Kidney glomerular epithelial cell (primary cell): ENCODE measurements at regions not wholly inside any gene's neighbourhood (a gene's known extent, or its start where the extent isn't known, plus 50 kb on each side); places are given as distances from the start of the nearest gene placed in this dataset.
"Not testable (repeated sequence)": the region's sequence is repeated elsewhere in the genome, so short reads cannot be mapped to it uniquely, and the experiment has no call there.

Experiments used
- DNase-seq: peaks from one replicate; lab custom pipeline; 2025; lab: John Stamatoyannopoulos, UW

DNA sequence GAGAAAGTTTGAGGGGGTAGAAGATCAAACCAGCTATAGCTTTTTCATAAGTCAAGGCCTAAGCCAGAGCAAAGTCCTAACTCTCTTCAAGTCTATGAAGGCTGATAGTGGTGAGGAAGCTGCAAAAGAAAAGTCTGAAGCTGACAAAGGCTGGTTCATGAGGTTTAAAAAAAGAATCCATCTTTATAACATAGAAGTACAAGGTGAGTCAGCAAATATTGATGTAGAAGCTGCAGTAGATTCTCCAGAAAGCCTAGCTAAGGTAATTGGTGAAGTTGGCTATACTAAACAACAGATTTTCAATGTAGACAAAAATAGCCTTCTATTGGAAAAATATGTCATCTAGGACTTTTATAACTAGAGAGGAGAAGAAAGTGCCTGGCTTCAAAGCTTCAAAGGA, 141.4 kb upstream of the ZNF521 start:
- no peak for DNase-seq

DNA sequence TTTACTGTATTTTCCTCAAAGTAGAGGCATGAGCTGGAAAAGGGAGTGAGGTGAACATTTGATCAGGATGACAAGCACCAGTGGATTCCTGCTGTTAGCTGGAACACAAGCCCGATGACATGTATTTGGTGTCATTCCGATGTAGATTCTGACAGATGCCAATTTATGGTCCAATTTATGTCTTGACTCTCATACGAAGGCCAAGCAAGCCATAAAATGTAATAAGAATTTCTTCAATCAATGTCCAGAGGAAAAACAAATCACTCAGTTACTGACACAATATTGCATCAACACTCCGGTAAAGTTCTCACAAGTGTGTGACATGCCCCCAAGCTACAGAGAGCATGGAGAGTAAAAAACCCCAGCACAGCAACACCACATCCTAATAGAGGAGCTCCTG, 138.3 kb upstream of the ZNF521 start:
- DNase-seq = no peak

DNA sequence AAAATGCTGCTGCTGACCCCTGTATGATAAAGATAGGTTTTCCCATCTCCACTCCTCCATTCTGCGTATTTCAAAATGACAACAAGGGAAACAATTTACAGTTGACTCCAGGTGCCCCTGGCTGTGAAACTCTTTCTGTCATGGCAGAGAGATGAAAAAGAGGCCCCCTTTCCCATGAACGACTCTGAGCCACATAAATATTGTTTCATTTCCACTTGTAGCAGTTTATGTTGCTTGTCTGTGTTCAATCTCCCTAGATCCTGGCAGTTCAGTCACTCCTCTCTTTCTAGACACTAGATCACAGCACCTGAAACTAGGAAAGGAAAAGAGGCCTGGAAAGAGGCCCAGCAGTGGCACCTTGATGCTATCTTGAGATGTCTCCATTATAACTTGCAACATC, 121.0 kb upstream of the ZNF521 start:
- no peak for DNase-seq

DNA sequence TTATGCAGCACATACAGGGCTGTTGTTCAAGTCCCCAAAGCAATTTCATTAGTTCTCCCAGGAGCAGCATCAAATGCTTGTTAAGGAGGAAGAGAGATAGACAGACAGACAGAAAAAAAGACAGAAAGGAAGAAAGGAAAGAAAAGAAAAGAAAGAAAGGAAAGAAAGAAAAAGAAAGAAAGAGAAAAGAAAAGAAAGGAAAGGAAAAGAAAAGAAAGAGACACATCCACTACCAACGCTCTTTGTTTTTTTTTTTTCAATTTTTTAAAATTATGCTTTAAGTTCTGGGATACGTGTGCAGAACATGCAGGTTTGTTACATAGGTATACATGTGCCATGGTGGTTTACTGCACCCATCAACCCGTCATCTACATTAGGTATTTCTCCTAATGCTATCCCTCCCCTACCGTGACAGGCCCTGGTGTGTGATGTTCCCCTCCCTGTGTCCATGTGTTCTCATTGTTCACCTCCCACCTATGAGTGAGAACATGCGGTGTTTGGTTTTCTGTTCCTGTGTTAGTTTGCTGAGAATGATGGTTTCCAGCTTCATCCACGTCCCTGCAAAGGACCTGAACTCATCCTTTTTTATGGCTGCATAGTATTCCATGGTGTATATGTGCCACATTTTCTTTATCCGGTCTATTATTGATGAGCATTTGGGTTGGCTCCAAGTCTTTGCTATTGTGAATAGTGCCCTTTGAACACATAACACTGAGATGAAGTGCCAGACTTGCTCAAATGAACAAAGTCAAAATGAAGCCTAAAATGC, 119.0 kb upstream of the ZNF521 start:
- not testable (repeated sequence) for DNase-seq

DNA sequence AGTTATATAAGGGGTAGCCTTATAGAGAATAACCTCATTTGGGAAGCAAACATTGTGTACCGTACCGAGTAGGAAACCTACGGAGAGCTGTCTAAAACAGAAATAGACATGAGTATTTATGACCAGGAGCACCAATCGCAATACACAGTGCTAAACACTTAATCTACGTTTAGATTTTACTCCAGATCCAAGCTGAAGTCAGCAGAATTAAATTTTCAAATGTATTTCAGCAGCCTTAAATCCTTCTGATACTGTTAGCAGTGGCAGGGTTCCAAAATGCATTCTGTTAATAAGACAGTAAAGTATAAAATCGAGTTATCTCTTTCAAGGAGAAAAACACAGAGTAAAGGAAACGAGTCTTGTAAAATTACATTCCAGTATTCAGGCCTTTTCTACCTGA, 118.1 kb upstream of the ZNF521 start:
- DNase-seq = no peak

DNA sequence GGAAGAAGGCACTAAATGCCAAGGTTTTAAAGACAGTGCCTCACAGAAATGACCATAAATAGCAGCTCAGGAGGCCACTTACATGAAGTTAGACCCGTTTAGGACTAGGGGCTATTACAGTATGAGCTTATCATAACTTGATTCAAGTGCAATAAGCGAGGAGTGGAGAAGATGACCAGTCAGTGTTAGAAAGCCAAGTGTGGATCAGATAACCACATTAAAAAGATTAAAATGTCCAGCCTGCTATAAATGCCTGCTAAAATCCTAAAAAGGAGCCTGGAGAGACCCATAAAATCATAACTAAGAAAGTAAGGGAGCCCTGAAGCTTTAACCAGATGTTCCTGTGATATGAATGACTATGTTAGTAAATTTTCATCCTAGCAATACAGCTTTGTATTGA, 117.5 kb upstream of the ZNF521 start:
- no peak for DNase-seq

DNA sequence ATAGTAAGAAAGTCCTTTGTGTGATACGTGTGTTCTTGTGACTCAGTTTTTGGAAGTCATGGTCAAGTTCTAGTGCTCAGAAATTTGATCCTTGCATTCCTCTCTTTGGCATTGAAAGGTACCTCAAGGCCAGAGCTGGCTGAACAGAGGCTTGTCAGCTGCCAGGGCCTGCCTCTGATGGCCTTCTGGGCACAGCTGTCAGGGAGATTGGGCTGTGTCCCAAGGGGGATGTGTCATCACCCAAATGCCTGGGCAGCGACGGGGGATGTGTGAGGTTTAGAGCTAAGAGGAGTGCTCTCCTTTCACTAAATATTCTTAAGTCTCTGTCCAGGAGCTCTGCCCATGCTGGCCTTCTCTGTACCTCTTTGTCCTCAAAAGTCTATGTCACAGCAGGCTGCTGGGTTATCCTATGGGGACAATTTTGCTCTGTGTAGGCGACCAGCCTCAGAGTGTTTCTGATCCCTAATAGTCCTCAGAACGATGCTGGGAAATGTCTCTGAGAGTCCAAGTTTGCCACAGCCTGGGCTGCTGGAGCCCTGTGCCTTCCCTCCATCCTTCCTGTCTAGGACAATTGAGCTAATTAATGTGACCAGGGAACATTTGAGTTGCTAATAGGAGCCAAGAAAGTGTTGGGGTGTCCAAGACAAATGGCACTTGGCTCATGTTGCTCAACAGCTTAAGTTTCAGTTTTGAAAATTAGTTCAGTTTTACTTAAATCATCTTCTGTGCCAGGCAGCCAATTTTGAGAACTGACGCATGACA, 115.4 kb upstream of the ZNF521 start:
- no peak for DNase-seq

DNA sequence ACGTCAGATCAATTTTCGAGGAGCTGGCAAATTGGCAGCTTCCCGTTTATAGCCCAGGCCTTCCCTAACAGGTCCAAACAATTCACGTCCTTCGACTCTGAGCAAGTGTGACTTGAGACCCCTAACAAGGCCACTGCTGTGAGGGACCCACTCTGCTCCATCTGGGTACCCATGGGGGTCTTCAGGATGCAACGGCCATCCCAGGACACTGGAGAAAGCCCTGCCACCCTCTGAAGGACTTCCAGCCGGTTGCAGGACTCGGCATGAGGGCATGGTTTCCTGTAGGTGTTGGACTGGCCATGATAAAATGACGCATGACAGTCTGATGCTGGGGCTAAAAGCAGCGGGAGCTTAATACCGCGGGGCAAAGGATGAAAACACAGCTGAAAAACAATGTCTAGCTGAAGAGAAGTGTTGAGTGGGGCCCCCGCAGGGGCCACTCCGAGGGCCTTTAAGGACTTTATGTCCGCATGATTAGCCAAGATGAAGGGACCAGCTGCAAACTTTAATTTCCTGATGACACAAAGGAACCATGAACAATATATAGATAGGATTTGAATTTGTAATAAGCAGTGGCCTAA, 113.3 kb upstream of the ZNF521 start:
- DNase-seq = no peak

DNA sequence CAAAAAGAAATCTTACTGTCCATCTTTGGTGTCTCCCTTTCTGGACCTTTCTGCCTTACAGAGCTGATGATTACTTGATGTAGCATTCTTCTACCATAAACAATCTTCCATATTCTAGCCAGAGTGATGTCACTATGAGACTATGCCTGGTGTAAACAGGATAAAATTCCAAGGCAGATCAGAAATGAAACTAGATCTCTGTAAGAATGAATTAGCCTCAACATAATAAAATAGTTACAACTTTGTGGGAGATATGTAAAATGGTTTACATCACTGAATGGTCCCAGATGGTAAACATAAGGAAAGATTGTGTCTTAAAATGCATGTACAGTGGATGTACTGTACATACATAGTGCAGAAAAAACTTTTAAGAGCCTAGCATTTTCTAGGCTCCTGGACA, 112.3 kb upstream of the ZNF521 start:
- DNase-seq = no peak

DNA sequence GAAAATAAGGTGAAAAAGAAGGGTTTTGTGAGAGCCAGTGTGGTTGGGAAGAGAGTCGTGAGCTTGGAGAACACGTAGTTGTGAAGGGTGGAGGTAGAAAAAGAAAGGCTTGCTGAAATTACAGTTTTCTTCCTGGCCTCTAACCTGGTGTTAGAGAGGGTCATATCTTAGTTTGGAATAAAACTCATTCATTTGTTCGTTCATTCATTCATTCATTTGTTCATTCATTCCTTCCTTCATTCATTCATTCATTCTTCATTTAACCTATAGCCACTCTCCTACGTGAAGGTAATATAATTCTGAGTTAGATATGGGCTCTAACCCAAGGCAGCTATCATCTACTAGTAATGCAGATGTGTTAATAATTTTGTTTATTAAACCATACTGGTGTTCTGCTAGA, 111.8 kb upstream of the ZNF521 start:
- DNase-seq = no peak

DNA sequence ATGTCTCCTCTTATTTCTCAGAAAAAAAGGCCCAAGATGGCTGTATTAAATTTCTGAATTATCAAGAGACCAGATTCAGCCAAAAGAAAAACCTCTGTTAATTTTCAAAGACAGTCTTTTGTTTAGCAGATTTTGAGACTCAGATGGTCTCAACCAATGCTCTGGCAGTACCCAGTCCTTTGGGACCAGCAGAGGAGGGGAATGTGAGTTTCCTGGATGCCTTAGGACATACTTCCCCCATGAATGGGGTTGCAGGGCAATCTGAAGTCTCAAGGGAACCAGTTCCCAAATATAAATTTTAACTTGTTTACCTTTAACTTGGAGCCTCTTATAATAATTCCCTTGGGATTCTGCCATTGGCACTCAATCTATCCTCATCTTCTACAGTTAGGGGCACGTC, 107.8 kb upstream of the ZNF521 start:
- DNase-seq = no peak

DNA sequence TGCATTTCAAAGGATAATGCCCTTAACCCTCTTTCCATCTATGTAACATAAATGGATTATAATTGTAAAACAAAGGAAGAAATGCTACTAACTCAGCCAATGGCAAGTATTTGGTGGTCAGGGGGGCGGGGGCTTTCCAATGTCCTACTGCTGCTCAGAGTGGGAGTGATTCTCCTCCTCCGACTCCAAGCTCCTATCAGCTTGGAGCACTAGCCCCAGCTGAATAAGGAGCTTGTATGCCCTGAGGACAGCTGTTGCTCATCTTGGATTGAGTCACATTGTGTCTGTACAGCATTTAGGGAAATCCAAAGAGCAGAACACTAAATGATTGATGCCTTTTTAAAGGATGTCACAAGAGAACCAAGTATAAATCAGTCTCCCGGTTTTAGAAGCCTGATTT, 105.6 kb upstream of the ZNF521 start:
- DNase-seq = no peak

DNA sequence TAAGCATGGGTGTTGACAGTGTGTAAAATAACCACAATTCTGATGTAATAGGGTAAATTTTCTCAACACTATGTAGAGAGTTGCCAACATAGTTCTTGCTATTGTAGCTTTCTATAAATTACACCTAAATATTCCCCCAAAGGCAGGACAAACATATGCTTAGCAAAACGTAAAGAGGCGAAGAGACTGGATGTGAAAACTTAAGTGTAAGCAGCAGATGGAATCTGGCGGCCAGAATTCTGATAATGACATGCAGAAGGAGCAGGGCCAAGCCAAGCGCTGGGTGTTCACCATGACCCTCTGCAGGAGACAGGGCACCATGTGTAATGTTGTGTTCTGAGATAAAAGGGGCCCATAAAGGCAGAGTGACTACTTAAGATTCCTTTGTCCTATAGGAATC, 105.2 kb upstream of the ZNF521 start:
- DNase-seq = no peak

DNA sequence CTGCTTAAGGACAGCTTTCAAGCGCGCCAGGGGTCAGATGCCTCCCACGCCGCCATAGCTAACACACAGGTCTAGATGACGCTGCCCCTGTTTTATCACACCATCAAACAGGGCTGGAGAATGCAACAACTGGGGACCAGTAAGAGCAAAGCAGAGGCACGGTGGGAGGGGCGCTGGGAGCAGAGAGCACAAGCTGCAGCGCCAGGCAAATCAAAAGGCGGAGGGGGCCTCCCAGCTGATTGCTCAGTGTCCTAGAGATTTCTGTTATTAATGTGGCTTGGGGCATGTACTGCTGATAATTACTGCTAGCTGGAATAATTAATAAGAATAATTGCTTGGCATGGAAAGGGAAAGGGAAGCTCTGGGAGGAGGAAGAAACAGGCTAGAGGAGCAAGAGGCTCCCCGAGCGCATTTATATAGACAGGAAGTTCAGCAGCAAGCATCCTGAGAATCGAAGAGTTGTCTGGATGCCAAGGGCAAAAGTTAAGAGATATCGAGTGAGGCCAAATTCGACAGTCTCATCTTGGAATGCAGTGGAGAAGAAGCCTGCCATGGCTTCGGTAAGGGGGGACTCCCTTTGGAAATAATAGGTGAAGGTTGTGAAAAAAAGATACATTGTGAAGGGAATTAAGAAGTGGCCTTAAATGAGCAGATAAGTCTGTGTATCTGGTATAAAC, 104.5 kb upstream of the ZNF521 start:
- no peak for DNase-seq

DNA sequence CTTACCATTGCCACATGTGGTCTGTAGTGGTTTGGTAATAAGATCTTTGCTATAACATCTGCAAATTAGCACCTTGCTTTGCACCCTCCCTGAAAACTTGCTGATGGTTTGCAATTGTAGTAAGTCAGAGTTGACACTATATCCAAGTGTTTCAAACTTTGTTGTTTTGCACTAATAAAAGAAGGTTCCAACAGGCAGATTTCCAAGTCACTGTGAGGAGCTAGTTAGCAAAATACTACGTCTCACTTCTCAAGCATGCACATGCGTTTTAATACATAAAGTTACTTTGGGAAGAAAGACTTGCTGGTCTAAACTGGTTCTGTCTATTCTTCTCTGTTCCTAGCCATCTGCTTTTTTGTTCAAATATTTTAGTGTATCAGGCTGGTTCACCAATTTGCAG, 103.7 kb upstream of the ZNF521 start:
- no peak for DNase-seq

DNA sequence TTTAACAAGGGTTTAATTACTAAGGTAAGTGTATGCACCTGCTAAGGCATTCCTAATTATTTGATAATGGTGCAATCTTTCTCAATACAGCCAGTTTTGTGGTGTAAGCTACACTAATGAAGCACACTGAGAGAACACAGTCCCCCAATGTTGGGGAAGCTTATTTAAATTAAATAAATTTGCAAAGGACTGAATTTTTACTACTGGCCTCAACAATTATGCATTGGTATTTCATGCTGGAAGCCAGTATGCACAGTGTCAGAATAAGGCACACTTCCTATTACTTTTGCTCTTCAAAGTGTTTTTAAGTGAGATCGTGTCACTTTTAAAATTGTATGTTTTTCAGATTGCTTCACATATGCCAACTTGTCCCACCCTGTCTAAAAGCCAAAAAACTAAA, 103.2 kb upstream of the ZNF521 start:
- DNase-seq = no peak

DNA sequence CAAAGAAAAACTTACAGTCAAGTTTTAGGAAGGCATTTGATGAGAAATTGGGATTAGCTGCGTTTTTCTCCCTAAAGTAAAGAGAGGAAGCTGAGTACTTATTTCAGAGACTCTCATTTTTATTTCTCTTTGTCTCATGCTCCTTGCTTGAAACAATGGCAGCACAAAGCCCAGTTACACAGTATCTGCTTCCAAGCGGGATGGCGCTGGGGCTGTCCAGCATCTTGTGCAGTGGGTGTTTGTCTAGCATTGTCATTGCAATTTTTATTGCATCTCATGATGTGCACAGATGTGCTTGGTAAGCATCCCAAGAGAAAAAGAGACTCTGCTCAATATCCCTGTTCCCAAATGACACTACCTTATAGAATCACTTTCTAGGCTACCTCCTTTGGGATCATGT, 102.8 kb upstream of the ZNF521 start:
- no peak for DNase-seq

DNA sequence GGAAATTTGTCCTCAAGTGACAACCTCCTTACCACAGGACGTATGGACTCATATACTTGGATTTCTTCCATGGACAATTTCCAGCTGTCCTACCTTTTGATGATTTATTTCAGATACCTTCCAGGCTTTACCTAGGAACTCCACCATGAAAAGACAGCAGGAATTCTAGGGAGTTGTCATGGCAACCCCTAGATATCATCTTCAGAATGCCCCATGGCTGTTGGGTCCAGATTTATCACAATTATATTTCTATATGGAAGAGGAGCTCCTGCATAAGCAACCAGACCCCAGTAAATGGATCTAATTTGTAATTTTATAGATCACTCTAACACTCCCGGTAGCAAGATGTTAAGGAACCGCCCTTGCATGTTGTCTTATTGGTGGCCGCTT, 102.3 kb upstream of the ZNF521 start:
- DNase-seq = no peak

DNA sequence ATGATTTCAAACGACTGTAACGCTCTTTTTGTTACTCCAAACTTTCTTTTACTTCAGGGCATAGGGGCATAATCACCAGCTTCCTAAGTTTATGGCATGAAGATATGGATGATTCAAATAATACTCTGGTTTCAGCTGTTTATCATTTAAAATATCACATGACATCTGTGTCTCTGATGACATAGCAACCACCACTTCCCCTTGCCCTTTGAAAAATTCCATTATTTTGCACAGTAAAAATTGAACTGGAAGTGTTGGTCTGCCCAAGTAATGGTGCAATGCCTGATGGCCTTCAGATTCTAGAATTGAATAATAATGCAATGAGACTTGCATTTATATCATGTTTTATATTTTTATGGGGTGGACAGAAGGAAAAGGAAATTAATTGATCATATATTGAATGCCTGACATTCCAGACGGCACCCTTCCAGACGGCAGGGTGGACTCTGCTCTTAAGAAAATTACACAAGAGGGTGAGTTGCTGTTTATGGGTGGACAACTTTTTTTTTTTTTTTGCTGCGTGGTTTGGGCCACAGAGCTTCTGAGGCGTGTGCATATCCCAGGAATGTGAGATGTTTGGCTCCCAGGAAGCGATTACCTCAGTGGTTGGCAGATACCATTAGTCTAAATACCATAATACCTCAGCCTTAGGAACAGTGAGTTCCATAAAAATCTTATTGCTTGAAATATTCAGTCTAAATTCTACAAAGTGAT, 101.7 kb upstream of the ZNF521 start:
- DNase-seq = no peak

DNA sequence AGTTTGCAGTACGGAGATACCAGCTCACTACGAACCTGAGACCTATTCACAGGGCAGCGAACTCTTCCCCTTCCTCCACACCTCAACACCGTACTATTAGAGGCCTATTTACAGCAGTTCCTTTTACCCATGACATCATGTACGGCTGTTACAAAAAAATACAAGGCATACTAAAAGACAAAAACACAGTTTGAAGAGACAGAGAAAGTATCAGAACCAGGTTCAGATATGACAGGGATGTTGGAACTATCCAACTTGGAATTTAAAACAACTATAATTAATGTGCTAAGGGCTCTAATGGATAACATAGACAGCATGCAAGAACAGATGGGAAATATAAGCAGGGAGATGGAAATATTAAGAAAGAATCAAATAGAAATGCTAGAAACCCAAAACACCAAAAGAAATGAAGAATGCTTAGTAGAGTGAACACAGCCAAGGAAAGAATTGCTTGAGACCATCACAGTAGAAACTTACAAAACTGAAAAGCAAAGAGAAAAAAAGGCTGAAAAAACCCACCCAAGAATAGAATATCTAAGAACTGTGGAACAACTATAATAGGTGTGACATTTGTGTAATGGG, 99.2 kb upstream of the ZNF521 start:
- DNase-seq = no peak

DNA sequence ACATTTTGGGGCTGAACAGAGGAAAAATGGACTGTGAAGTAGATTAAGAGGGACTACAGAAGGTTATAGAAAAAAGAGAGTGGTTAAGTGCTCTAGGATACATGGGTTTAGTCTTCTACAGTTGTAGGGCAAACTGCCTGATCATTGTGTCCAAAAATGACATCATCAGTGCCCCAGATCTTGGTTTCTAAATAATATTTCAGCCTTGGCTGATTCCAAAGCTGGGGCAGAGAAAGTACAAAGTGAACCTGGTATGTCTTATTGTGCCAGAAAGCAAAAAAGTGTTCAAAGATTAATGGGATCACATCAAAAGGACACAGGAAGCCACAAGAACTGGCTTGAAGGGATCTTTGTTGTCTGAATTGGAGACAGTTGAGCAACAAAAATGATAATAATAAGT, 97.1 kb upstream of the ZNF521 start:
- DNase-seq = no peak

DNA sequence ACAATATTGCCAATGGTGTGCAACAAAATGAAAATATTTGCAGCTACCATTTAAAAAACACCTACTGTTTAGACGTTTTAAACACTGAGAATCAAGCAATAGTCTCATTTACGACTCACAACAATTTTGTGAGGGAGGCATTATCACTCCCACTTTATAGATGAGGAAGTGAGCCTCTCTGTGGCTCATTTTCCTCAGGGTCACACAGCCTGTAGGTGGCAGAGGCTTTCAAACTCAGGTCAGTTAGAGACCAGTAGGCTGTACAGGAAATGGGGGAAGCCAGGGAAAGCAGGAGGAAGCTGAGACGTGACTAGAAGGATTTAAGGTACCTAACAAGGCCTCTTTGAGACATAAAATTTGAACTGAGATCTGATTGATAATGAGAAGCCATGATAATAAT, 95.0 kb upstream of the ZNF521 start:
- no peak for DNase-seq
